NOMO-1 treated with DMSO at 0.1 percent for 48 hours (cell line): ENCODE measurements at regions not wholly inside any gene's neighbourhood (a gene's known extent, or its start where the extent isn't known, plus 50 kb on each side); places are given as distances from the start of the nearest gene placed in this dataset.
"Not testable (repeated sequence)": the region's sequence is repeated elsewhere in the genome, so short reads cannot be mapped to it uniquely, and the experiment has no call there.

ENCODE experiments used
- DNase-seq: peaks from one replicate; lab custom pipeline; 2025; ENCODE audit not compliant: unreplicated experiment; lab: John Stamatoyannopoulos, UW

GRCh38 chr7:83832009-83832408, 183.1 kb upstream of the SEMA3E start:
- DNase-seq: no peak

- no peak for DNase-seq
Measured at GRCh38 chr7:83827036-83827435, 178.1 kb upstream of the SEMA3E start.

GRCh38 chr7:83824214-83824613, 175.3 kb upstream of the SEMA3E start:
- DNase-seq: no peak

GRCh38 chr7:83821866-83822265, 172.9 kb upstream of the SEMA3E start:
- no peak for DNase-seq

GRCh38 chr7:83820641-83821040, 171.7 kb upstream of the SEMA3E start:
- no peak for DNase-seq

- no peak for DNase-seq
Measured at GRCh38 chr7:83819911-83820310, 171.0 kb upstream of the SEMA3E start.

- no peak for DNase-seq
Measured at GRCh38 chr7:83814480-83814879, 165.5 kb upstream of the SEMA3E start.

GRCh38 chr7:83812563-83812962, 163.6 kb upstream of the SEMA3E start:
- DNase-seq: not testable (repeated sequence)

GRCh38 chr7:83808982-83809381, 160.0 kb upstream of the SEMA3E start:
- no peak for DNase-seq

GRCh38 chr7:83807774-83808173, 158.8 kb upstream of the SEMA3E start:
- no peak for DNase-seq

GRCh38 chr7:83806538-83806937, 157.6 kb upstream of the SEMA3E start:
- DNase-seq: no peak

- DNase-seq: peak; percentile 41
Measured at GRCh38 chr7:83799333-83799732, 150.4 kb upstream of the SEMA3E start.

GRCh38 chr7:83798489-83798888, 149.6 kb upstream of the SEMA3E start:
- peak; percentile 43 for DNase-seq

GRCh38 chr7:83796760-83797159, 147.8 kb upstream of the SEMA3E start:
- no peak for DNase-seq

- DNase-seq: no peak
Measured at GRCh38 chr7:83794829-83795228, 145.9 kb upstream of the SEMA3E start.

GRCh38 chr7:83793558-83793957, 144.6 kb upstream of the SEMA3E start:
- DNase-seq: no peak

- no peak for DNase-seq
Measured at GRCh38 chr7:83791737-83792136, 142.8 kb upstream of the SEMA3E start.

- DNase-seq: no peak
Measured at GRCh38 chr7:83786858-83787257, 137.9 kb upstream of the SEMA3E start.

- no peak for DNase-seq
Measured at GRCh38 chr7:83782628-83783027, 133.7 kb upstream of the SEMA3E start.

- DNase-seq: no peak
Measured at GRCh38 chr7:83778073-83778443, 129.1 kb upstream of the SEMA3E start.

- no peak for DNase-seq
Measured at GRCh38 chr7:83777406-83778072, 128.6 kb upstream of the SEMA3E start.

GRCh38 chr7:83769407-83769806, 120.5 kb upstream of the SEMA3E start:
- no peak for DNase-seq

- DNase-seq: no peak
Measured at GRCh38 chr7:83751217-83751616, 102.3 kb upstream of the SEMA3E start.
